GM18907 (cell line): ENCODE measurements at regions not wholly inside any gene's neighbourhood (a gene's known extent, or its start where the extent isn't known, plus 50 kb on each side); places are given as distances from the start of the nearest gene placed in this dataset.

Source experiments
- ATAC-seq: cut with Tn5 transposase; IDR thresholded peaks from one replicate; pipeline ENCODE4 v1.9.1; 2021; ENCODE audit warnings: mild to moderate bottlenecking, moderate library complexity; ENCODE audit not compliant: unreplicated experiment

DNA sequence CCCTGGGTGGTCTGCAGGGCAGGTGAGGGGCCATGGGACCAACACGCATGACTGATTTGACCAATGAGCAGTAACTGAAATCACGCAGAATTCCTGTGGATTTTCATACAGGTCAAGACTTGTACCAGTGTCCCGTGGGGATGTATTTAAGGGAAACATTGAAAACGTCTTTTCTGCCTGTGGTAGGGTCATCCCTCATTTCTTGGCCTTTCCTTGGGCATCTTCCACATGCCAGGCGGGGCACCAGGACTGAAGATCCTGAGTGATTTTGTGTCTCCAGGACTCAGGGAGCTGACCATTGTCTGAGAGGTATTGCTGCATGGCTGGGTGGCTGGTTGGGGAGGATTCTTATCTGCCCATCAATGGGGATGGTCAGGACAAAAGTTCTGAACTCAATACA lies 289.0 kb downstream of the GLRX3 start:
- ATAC-seq = no peak

DNA sequence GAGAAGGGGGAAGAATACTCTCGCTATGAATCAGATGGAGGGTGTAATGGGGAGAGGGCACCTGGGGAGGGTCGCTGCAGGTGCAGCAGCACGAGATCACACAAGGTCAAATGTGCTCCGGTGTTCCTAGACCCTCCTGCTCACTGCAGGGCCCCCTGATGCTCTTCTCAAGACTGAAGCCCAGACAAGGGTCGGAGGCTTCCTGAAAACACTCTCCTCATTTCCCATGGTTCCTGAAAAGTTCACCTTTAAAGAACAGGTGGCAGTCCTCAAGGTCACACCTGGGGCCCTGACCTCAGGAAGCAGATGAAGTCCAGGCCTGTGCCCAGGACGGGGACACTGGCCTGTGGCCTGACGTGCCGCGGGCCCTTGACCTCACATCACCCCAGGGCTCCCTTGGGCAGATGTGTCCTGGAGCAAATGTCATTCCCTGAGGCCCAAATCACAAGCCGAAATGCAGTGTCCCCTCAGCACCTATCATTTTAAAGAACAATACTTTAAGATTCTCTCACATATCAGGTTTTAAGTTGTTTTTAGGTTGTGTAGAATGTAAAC lies 289.8 kb downstream of the GLRX3 start:
- ATAC-seq = no peak

DNA sequence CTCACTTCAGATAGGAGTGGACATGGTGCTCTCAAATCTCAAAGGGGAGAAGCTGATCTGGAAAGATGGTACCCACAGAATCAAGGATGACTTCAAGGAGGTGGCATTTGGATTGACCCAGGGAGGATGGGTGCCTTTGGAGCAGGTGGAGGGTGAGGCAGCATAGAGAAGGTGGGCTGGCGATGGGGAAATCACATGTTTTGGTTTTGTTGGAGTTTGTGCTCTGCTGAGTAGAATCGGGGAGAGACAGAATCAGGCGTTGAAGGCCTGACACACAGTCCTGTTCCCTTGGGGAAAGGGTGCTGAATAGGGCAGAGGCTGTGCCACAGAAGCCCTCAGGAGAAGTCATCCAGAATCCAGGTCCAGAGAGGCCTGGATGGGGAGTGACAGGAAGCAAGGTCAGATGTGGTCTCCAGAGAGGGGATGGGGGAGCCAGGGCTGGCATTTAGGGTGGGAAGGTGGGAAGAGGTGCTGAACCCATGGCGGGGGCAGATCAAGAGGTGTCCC lies 291.1 kb downstream of the GLRX3 start:
- ATAC-seq = no peak

DNA sequence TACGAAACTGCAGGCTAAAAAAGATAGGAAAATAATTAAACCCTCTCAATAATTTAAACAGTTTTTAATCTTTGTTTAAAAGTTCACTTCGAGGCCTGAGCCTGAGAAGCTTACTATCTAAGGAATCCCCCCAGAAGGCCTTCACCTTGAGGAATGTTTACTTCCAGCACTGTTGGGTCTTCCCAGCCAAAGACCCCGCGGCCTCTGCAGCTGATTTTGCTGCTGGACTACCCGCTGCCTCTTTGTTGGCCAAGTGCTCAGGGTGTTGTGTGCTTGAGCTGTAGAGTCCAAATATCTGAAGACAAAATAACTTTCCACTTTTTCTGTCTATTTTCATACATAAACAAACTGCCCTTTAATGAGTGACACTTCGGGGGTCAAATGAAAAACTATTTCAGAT lies 292.7 kb downstream of the GLRX3 start:
- ATAC-seq = no peak

DNA sequence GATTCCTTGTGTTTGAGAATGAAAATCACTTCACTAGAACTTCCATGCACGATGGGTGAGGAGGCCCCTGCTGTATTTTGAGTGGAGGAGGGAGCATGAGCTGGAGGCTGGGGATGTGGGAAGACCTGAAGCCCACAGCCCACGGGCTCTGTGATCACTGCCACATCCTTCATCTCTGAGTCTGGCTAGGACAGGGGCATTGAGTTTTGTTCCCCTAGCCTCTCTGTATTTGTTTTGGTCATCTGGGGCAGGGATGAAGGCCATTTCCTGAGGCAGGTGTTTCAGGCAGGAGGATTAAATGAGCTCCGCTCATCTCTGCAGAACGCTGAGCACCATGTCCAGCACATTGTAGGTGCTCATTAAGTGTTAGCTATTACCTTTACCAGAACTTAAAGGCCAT lies 293.6 kb downstream of the GLRX3 start:
- ATAC-seq = no peak

DNA sequence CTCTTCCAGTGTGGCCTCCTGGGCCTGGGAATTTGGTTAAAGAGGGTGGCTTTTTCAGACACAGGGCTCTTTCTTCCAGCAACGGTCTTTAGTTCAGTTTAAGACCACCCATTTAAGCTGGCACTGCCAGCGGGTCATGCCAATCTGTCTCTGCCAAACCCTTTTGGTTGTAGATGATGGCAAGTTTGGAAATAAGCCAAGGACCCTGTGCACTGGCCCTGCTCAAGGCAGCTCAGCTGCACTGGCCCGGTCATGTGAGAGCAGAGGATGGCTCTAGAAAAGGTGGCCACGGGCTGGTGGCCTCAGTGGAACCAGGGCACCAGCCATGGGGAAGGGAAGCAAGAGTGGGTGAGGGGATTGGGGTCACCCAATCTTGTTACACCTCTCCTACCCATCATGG lies 294.1 kb downstream of the GLRX3 start:
- ATAC-seq = no peak

DNA sequence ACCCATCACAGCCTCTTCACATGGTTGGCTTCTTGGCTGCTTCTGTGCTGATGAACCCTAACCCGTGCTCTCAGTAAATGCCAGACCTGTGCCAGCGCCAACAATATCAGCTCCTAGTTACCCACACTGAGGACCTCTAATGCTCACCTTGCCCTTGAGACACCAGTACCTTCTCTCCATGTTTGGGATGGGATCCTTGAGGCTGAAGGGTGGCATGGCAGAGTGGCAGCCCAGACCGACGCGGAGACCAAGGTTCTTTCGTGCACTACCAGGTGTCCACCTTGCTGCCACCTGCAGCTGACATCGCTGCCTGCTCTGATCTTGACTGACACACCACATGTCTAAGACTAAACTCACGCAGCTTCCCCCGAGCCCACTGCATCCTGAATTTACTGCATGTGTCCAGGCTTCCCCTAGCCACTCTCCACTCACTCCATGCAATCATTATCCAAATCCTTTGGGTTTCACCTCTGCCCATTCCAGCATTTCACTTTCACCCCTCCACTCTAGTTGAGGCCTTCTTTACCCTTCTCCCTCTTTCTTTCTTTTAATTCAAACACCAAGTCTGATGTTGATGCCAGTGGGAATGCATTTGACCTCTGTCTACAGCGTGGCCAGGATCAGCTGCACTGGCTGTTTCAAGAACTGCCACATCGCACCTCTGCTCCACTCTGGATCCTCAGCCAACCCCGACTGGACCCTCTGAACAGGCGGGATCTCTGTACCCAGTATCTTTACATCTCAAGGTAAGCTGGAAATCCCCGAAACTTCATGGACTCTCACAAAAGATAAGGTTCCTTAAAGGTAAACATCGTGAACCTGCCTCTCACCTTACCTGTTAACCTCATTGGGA lies 294.9 kb downstream of the GLRX3 start:
- ATAC-seq = no peak

DNA sequence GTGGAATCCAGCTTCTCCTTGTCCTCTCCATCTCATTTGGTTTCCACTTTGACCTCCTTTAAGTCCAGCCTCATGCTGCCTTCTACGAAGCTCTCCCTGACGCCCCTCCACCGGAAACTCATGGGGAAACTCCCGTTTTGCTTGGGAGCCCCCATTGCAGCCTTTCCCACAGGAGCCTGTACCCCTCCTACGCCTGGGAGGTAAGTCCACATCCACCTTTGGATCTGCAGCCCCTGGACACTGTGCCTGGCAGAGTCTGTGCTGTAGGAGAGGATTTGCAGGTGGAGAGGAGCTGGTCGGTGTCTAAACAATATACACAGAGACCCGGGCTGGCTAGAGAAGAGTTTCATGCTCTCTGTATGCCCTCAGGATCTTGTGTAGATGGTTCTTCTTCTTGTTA lies 296.1 kb downstream of the GLRX3 start:
- ATAC-seq = no peak

DNA sequence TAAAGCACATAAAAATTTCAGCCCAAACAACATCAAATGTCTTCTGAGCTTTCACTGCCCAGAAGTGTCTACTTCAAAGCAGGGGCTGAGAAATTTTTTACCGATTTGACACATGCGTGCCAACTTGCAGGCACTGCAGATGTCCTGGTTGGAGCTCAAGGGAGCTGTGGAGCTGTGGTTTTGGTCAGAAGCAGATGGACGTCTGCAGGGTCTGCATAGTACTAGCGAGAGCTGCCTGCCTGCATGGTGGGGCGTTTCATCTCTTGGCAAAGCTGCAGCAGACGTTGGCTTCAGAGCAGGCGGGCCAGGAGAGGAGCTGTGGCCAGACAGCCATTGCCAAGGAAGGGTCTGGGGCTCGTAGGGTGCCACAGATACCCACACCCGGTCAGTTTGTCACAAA lies 296.7 kb downstream of the GLRX3 start:
- ATAC-seq = no peak

DNA sequence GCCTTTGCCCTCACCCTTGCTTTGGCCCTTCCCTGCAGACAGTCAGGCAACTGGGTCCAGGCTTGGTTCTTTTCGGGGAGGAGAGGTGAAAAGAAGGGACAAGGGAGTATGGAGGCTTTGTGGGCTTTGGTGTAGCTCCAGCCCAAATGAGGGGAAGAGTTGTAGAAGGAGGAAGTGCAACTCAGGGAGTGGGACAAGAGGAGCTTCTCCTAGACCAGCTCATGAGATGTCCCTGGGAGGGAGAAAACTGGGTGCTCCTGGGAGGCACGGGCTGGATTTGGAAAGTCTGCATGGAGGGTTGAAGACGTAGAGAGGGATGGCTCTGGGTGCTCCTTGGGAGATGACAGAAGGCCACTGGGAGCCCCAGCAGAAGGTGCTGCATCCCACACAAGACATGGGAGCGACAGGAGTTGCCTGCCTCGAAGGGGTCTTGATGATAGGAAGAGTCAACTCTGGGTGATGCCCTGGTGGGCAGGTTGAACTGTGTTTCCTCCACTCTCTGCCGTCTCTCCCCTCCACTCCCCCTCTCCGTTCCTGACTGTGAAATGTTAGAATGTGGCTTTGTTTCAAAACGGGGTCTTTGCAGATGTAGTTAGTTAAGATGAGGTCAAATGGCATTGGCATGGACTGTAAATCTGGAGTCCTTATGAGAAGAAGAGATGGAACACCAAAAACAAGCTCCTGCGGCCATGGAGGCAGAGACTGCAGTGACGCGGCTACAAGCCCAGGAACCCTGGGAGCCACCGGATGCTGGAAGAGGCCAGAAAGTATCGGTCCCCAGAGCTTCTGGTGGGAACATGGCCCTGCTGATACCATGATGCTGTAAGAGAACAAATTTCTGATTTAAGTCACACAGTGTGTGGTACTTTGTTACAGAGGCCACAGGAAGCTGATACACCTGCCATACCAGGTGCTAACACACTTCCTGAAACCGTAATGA lies 298.5 kb downstream of the GLRX3 start:
- ATAC-seq = no peak

DNA sequence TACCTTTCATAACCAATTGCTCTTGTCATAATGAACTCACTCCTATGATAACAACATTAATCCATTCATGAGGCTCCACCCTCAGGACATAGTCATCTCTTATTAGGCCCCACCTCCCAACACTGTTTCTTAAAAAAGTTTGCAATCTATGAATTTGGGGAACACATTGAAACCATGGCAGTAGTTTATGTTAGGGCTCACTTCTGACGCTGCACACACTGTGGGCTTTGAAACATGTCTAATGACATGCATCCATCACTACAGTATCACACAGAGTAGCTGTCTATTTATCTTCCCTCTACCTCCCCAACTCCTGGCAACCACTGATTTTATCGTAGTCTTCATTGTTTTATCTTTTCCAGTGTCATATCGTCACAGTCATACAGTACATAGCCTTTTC lies 299.8 kb downstream of the GLRX3 start:
- no peak for ATAC-seq

DNA sequence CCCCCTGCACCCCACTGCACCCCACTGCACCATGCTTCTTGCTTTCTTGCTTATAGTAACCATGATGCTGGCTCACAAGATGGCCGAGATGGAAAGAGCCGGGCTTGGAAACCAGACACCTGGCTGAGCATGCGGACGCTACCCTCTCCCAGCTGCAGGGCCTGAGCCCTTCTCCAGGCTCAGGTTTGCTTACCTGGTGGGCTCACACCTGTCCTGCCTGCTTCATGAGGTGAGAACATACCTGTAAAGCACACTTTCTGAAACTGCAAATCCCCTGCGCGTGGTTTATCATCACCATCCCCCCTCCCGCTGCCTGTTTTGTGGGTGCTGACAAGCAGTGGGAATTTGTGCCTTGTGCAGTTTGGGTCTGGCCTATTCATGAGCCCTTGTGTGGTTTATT lies 302.7 kb downstream of the GLRX3 start:
- ATAC-seq = no peak

DNA sequence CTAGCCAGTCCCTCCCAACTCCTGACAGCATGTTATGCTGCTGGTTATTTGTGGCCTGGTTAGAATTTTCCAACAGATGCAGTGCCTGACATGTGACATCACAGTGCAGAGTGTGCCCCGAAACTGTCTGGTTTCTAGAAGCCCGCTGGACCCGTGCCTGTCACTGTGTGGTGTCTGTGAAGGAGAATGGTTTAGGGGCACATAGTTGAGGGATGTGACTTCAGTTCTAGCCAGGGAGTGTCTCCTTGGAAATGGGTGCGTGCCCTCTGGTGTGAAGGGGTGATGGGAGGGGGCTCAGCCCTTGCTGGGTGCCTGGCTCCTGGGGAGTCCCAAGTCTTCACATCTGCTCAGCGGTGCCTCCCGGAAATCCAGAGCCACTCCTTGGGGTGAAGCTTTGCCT lies 303.6 kb downstream of the GLRX3 start:
- no peak for ATAC-seq

DNA sequence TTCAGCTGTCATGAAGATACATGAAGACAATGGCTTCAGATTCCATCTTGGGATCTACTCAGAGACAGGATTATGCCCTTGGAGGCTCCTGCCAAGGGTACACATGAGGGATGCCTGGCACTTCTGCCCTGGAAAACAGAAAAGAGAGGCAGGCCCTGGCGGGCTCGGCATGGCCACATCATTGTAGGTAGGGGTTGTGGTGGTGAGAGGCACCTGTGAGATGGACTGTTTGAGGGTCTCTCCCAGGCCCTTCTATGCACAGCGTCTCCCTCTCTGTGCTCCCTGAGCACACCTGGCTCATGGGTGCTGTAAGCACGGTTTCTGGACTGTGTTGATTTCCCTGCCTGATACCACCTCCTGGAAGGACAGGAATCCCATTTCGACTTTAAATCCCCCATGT lies 304.3 kb downstream of the GLRX3 start:
- ATAC-seq = no peak

DNA sequence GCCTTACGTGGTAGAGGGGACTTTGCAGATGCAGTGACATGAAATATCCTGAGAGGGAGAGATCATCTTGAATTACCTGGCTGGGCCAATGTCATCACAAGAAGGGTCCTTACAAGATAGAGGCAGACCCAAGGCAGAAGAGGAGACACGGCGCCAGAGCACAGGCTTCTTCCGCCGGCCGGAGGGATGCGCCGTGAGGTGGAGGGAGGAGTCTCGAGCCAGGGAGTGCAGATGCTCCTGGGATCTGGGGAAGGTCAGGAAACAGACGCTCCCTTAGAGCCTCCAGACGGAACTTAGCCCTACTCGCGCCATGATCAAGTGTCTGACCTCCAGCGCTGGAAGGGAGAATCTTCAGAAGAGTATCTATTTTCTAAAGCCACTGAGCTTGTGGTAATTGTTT lies 304.8 kb downstream of the GLRX3 start:
- no peak for ATAC-seq

DNA sequence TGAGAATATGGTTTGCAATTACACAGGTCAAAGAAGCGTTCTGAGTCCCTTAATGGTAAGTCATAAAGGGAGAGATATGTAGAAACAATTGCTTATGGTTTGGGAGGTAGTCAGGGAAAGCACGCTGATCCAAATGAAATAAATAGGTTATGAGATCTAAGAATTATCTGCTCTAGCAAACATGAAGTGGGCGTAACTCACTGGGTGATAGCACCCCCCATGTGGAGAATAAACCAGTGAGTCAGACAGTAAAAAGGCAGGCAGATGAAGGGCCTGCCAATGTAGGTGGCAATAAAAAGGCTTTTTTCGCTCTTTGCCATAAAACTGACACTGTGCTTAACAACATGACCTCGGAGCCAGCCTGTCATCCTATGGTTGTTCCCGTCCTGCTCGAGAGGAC lies 306.9 kb downstream of the GLRX3 start:
- no peak for ATAC-seq

DNA sequence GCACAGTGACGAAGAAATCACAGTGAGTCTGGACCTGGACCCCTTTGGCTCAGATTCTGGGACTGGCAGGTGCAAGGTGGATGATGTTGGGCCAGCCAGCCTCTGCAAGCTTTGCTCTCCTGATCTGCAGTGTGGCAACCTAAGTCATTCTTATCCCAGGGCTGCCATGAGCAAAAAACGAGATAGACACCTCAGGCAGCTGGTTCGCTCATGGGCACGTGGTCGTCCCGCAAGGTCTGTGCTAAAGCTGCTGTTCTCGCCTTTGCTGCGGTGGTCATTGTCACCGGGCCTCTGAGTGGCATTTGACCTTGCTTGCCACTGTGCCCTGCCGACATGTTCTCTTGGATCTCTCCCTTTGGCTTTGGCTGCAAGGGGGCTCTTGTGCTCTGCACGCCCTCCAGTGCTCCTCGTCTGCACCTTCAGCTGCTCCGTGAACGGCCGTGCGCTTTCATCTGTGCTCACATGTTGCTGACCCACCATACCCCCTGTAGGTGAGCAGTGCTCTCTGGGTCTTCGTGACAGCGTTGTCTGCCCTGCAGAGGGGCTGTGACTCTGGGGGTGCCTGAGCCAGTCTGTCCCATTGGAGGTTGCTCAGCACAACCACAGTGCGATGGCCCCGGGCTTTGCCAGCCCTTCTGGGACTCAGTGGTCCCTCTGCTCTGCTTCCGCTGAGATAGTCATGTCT lies 317.0 kb downstream of the GLRX3 start:
- no peak for ATAC-seq

DNA sequence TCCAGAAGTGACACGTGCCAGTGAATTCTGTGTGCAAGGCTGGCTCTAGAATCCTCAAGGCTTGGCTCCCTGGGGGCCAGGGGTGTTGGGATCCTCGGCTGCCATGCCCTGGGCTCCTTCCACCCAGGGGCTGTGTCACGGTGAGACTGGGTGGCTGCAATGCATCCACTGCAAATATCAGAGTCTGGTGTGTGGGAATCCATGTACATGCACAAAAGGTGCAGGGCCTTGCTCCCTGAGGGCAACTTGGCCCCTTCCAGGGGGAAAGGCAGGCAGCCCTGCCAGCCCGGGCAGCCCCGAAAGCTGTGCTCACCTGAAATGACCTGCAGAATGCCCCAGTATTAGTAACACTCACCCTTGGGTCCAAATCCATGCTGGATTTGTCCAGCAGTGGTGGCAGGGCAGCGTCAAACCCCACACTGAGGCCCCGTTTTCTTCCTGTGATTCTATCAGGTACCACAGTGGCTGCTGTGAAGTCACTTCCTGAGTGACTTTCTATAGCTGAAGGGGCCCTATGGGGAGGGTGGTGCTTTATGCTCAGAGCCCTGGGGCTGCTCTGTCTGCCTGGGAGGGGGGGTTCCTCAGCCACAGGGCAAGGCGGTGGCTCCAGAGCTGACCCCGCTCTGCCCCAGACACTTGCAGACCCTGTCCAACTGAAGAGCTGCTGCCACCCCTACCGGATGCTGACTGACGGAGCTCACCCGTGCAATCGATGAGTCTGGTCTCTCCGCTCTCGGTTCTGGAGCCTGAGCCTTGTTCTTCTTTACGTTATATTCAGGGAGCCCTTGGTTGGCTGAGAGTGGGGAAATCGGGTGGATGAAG lies 317.7 kb downstream of the GLRX3 start:
- ATAC-seq = no peak

DNA sequence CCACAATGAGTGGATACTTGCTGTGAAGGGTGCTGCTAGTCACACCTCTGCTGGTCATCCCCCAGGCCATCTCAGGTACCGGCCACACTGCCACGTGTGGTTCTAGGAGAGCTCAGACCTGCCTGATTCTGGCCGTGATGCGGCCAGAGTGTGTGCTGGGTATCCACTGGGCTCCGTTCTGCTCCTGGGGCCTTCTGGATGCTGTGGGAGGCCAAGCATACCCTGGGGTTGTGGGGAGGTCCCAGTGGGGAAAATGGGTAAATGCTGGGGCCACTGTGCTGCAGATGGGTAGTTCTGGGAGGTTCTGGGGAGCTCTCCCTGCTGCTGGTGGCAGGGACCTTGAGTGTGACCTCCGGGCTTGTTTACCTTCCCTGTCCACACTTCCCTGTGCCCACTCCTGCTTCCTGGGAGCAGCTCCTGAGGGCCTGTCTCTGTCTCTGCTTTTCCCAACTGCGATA lies 318.4 kb downstream of the GLRX3 start:
- ATAC-seq = no peak

DNA sequence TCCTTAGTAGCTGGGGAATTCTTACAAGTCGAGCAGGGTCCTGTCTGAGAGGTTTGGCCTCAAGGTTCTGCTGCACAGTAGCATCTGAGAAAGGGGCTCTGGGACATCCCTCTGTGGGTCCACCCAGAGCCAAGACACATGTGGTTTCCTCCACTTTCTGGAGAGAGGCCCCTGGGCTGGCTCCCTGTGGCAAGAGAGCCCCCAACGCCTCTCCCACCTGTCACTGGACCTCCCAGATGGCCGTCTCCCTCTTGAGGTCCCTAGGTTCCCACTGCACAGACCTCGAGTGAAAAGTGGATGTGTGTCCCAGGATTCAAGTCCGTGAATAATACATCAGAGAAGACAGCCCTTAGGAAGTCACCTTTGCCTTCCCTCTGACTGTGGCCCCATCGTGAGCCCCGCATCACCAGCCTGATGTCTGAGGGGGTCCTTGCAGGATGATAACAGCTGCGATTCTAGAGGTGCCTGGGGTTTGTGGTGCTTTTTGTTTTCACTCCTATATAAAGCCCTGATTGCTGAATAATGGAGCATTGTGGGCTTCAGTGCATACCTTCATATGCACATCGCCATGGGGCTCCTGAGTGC lies 319.0 kb downstream of the GLRX3 start:
- ATAC-seq = no peak
